HCT116 (cell line): ENCODE measurements at regions not wholly inside any gene's neighbourhood (a gene's known extent, or its start where the extent isn't known, plus 50 kb on each side); places are given as distances from the start of the nearest gene placed in this dataset.

Experiments used
- ATAC-seq: fragments of 200-7000 bp; cut with Tn5 transposase; 2 replicates; pipeline ENCODE4 v1.9.1; 2020; ENCODE audit warnings: mild to moderate bottlenecking, moderate library complexity
- BruUV-seq: library from RNA; stranded (reverse); fragments of 400-500 nt; replicated peaks from 2 replicates; lab custom pipeline; 2021; lab: Mats Ljungman, UMichigan
- CTCF ChIA-PET: fragments of 300-600 bp; sonication (Branson Sonifier 250); formaldehyde crosslinking; loops from one replicate; lab custom pipeline; 2021; ENCODE audit warnings: antibody characterized with exemption; lab: Charles Lee
- POLR2A ChIA-PET: fragments of 300-600, 350-600 bp; sonication (Branson Sonifier 250); formaldehyde crosslinking; loops from one replicate; lab custom pipeline; 2021; ENCODE audit warnings: antibody characterized with exemption; lab: Charles Lee
- RAD21 ChIA-PET, 2 experiments: fragments of 300-600 bp; sonication (Branson Sonifier 250); formaldehyde crosslinking; loops; one replicate each; lab custom pipeline; 2023; ENCODE audit warnings: low total read pairs in 2 of 2; ENCODE audit not compliant: uncharacterized antibody in 2 of 2, unreplicated experiment in 2 of 2, low non-redundant PET in 1 of 2; lab: Charles Lee
- DNase-seq: peaks from one replicate; pipeline ENCODE4 v3.0.0-alpha.2; 2010; ENCODE audit warnings: low read depth, low spot score
- H2AFZ ChIP-seq: fragments of 200-600 bp; shearing (Covaris generic), sonication (generic); 2 replicates; pipeline ENCODE4 v1.6.1; 2017; ENCODE audit warnings: low read depth, mixed run types, mixed read lengths, antibody characterized with exemption, low read length; ENCODE audit not compliant: poor library complexity, severe bottlenecking
- H3K27ac ChIP-seq: 2 replicates; pipeline ENCODE4 v1.5.1; 2012; ENCODE audit warnings: low read depth, low read length
- H3K27me3 ChIP-seq: fragments of 200-600 bp; sonication (generic); 2 replicates; pipeline ENCODE4 v1.6.1; 2016; ENCODE audit warnings: mixed run types, low read length, mixed read lengths; ENCODE audit not compliant: insufficient read depth
- H3K36me3 ChIP-seq, 2 experiments: fragments of 200-500 bp in 1 of 2; fragments of 200-600 bp in 1 of 2; sonication (Bioruptor generic) in 1 of 2; sonication (generic) in 1 of 2; 2 replicates each; pipeline versions ENCODE4 v1.5.1 to v1.6.1; 2014 to 2016; ENCODE audit warnings: low read length in 2 of 2, inconsistent platforms in 1 of 2, mixed read lengths in 1 of 2, mixed run types in 1 of 2; ENCODE audit not compliant: insufficient read depth in 2 of 2, control insufficient read depth in 1 of 2
- H3K4me1 ChIP-seq, 2 experiments: fragments of 200-600 bp in 1 of 2; sonication (generic) in 1 of 2; 2 replicates each; pipeline versions ENCODE4 v1.5.1 to v1.6.1; 2012 to 2017; ENCODE audit warnings: low read length in 2 of 2, inconsistent platforms in 1 of 2, mild to moderate bottlenecking in 1 of 2, mixed read lengths in 1 of 2, mixed run types in 1 of 2, moderate library complexity in 1 of 2; ENCODE audit not compliant: insufficient read depth in 2 of 2, control insufficient read depth in 1 of 2
- H3K4me2 ChIP-seq: fragments of 200-600 bp; sonication (generic); 2 replicates; pipeline ENCODE4 v1.6.1; 2017; ENCODE audit warnings: mixed run types, low read length, mixed read lengths
- H3K4me3 ChIP-seq, 2 experiments: fragments of 200-600 bp in 1 of 2; sonication (generic) in 1 of 2; replicated peaks in 1 of 2; 2 replicates each; pipeline ENCODE4 v1.5.1; 2011 to 2016; ENCODE audit warnings: low read length in 2 of 2, control low read depth in 1 of 2, low read depth in 1 of 2, mild to moderate bottlenecking in 1 of 2, mixed read lengths in 1 of 2, mixed run types in 1 of 2
- H3K79me2 ChIP-seq: fragments of 200-600 bp; sonication (generic); 2 replicates; pipeline ENCODE4 v1.6.1; 2017; ENCODE audit warnings: mild to moderate bottlenecking, mixed run types, low read length, moderate library complexity, mixed read lengths; ENCODE audit not compliant: insufficient read depth
- H3K9ac ChIP-seq: fragments of 200-600 bp; sonication (generic); 2 replicates; pipeline ENCODE4 v1.6.1; 2016; ENCODE audit warnings: low read length, mixed read lengths
- H3K9me2 ChIP-seq: fragments of 200-600 bp; sonication (generic), shearing (Covaris generic); 2 replicates; pipeline ENCODE4 v1.6.1; 2017; ENCODE audit warnings: mixed run types, mild to moderate bottlenecking, moderate library complexity; ENCODE audit not compliant: insufficient read depth
- H3K9me3 ChIP-seq, 2 experiments: fragments of 200-500 bp in 1 of 2; fragments of 200-600 bp in 1 of 2; sonication (Bioruptor generic) in 1 of 2; sonication (generic) in 1 of 2; 2 replicates each; pipeline ENCODE4 v1.6.1; 2014 to 2017; ENCODE audit warnings: low read length in 2 of 2, mixed read lengths in 2 of 2, inconsistent platforms in 1 of 2, low read depth in 1 of 2, mild to moderate bottlenecking in 1 of 2, mixed run types in 1 of 2, moderate library complexity in 1 of 2; ENCODE audit not compliant: control insufficient read depth in 1 of 2, insufficient read depth in 1 of 2
- H4K20me1 ChIP-seq: fragments of 200-600 bp; sonication (generic), shearing (Covaris generic); 2 replicates; pipeline ENCODE4 v1.6.1; 2017; ENCODE audit warnings: mixed run types, mild to moderate bottlenecking, moderate library complexity; ENCODE audit not compliant: insufficient read depth
- ATF3 ChIP-seq: IDR thresholded peaks from 2 replicates; pipeline ENCODE4 v1.6.1; 2012
- CBX3 ChIP-seq: IDR thresholded peaks from 2 replicates; pipeline ENCODE4 v1.6.1; 2012; ENCODE audit warnings: low read depth
- CEBPB ChIP-seq: IDR thresholded peaks from 2 replicates; pipeline ENCODE4 v1.6.1; 2012; ENCODE audit warnings: low read depth
- EGR1 ChIP-seq: IDR thresholded peaks from 2 replicates; pipeline ENCODE4 v1.6.1; 2012; ENCODE audit warnings: low read depth
- ELF1 ChIP-seq: IDR thresholded peaks from 2 replicates; pipeline ENCODE4 v1.6.1; 2012; ENCODE audit warnings: low read depth, borderline replicate concordance
- EZH2phosphoT487 ChIP-seq: fragments of 200-600 bp; IDR thresholded peaks from 2 replicates; pipeline ENCODE4 v1.6.1; 2018; ENCODE audit warnings: antibody characterized with exemption, borderline replicate concordance
- FOSL1 ChIP-seq: IDR thresholded peaks from 2 replicates; pipeline ENCODE4 v1.6.1; 2012; ENCODE audit warnings: low read depth
- MAX ChIP-seq: IDR thresholded peaks from 2 replicates; pipeline ENCODE4 v1.6.1; 2012
- POLR2A ChIP-seq: IDR thresholded peaks from 2 replicates; pipeline ENCODE4 v1.7.0; 2011; ENCODE audit warnings: borderline replicate concordance; ENCODE audit not compliant: insufficient read depth, insufficient read length; ENCODE audit errors: extremely low read depth
- POLR2AphosphoS5 ChIP-seq: IDR thresholded peaks from 2 replicates; pipeline ENCODE4 v1.6.1; 2011; ENCODE audit warnings: mild to moderate bottlenecking, low read depth, low read length, moderate library complexity
- RAD21 ChIP-seq: IDR thresholded peaks from 2 replicates; pipeline ENCODE4 v1.6.1; 2012; ENCODE audit warnings: low read depth, mild to moderate bottlenecking
- REST ChIP-seq: IDR thresholded peaks from 2 replicates; pipeline ENCODE4 v1.6.1; 2012; ENCODE audit warnings: low read depth
- SIN3A ChIP-seq: IDR thresholded peaks from 2 replicates; pipeline ENCODE4 v1.6.1; 2012; ENCODE audit warnings: low read depth
- SP1 ChIP-seq: IDR thresholded peaks from 2 replicates; pipeline ENCODE4 v1.6.1; 2012; ENCODE audit warnings: low read depth
- SRF ChIP-seq: IDR thresholded peaks from 2 replicates; pipeline ENCODE4 v1.6.1; 2012; ENCODE audit warnings: low read depth
- ZBTB33 ChIP-seq: IDR thresholded peaks from 2 replicates; pipeline ENCODE4 v1.6.1; 2011; ENCODE audit warnings: mild to moderate bottlenecking, low read length, moderate library complexity; ENCODE audit not compliant: insufficient replicate concordance; ENCODE audit errors: extremely low read depth
- ZFX ChIP-seq: fragments of 450-650 bp; IDR thresholded peaks from 2 replicates; pipeline ENCODE4 v1.6.1; 2017
- intact Hi-C: fragments of 100-400 bp; cut with micrococcal nuclease; formaldehyde crosslinking; loops from 2 replicates; pipeline ENCODE4 v1.10.0; 2022

- CTCF ChIA-PET: no interaction called here
- H3K27me3 ChIP-seq: no peaks in the 10 kb centered on the region
- intact Hi-C loops: no loop called here
- no peak for TF ChIP-seq FOSL1
- TF ChIP-seq EGR1: no peak
- TF ChIP-seq ELF1: no peak
- no peak for TF ChIP-seq ATF3
- no peak for TF ChIP-seq POLR2AphosphoS5
- TF ChIP-seq CEBPB: no peak
- no peak for TF ChIP-seq SRF
- no peak for TF ChIP-seq SIN3A
- TF ChIP-seq EZH2phosphoT487: no peak
- TF ChIP-seq MAX: no peak
- TF ChIP-seq RAD21: no peak
- no peak for TF ChIP-seq SP1
- no peak for TF ChIP-seq POLR2A
- no peak for TF ChIP-seq CBX3
- TF ChIP-seq ZFX: no peak
- TF ChIP-seq ZBTB33: no peak
- TF ChIP-seq REST: no peak
- TF ChIP-seq, all 23 proteins: peak for 0
- DNase-seq (no peak), ATAC-seq (no peak)
- H3K36me3 ChIP-seq: no peaks in the 10 kb centered on the region
- BruUV-seq: no TSS peak
- no peaks in the 10 kb centered on the region for H4K20me1 ChIP-seq
- H3K27ac ChIP-seq: no peak overlapping the region
- no peak overlapping the region for H3K4me3 ChIP-seq
- H3K9ac ChIP-seq: no peak overlapping the region
- H3K4me1 ChIP-seq: no peaks in the 10 kb centered on the region
- no peak overlapping the region for H2AFZ ChIP-seq
- H3K79me2 ChIP-seq: no peaks in the 10 kb centered on the region
- POLR2A ChIA-PET: no interaction called here
- RAD21 ChIA-PET: no interaction called here
- H3K4me2 ChIP-seq: no peak overlapping the region
- no peaks in the 10 kb centered on the region for H3K9me3 ChIP-seq
- H3K9me2 ChIP-seq: no peaks in the 10 kb centered on the region
Measured at GRCh38 chrX:42900947-42901346, 123.0 kb upstream of the PPP1R2C start.
